ENCODE measurements at regions not wholly inside any gene's neighbourhood (a gene's known extent, or its start where the extent isn't known, plus 50 kb on each side); places are given as distances from the start of the nearest gene placed in this dataset.

DNA sequence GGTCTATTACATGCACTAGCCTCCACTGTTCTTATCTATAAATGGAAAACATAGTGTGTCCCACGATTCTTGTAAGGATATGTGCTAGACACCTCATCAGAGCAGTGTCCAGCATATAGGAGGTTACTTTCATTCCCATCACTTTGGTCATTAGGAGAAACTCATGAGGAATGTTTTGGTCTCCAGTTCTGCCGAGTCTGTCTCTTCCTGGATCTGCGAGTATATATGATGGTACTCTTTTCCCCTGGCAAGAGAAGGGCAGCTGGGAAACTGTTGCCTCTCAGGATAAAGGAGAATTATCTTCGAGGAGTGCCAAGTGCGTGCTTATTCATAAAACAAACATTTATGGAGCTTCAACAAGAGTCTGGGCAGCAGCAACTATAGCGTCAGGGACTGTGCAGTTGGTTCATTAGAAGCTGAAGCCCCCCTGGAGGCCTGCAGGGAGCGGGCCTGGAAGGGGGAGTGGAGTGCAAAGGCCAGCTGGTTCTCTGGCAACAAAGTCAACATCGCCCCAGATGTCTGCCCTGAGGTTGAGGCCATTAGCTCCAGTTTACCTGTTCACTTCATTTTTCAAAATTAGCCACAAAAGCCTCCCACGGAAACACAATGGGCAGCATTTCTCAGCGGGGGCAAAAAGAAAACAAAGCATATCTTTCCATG lies 811.9 kb downstream of the MAFB start:
- ATAC-seq (no peak), DNase-seq (no peak)
- H3K4me1 ChIP-seq (ENCODE audit: low read depth) = no peaks in the 10 kb centered on the region
- intact Hi-C loops (cut with DNase I, micrococcal nuclease) = no loop called here
- no peaks in the 10 kb centered on the region for H3K36me3 ChIP-seq (ENCODE audit: low read depth)
- no peaks in the 10 kb centered on the region for H3K9me3 ChIP-seq
- no peak overlapping the region for H3K4me3 ChIP-seq
- TF ChIP-seq CTCF (IDR thresholded peaks at IDR 0.05) = no peak

DNA sequence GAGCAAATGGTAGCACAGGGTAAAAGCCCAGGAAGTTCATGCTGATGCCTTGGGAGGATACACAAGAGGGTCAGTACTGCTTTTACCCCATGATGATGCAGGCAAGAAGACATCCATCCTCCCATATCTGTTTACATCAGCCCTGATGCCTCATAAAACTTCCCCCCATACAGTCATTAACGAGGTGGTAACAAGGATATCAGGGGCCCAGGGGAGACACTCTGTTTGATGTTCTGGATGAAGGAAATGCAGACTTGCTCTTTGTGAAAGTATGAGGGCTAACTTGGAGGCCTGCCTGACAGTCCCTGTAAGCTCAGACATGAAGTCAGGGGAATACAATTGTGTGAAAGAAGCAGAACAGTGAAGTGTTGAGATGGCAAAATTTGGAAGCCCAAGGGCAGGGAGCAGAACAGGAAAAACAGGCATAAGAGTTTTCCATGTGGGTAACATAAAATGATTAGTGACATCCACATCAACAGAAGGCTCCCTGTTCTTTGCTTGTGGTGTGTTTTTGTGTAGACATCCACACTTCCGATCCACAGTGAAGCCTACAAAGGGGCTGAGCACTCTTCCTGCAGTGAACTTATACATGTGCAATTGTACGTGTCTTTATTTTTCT lies 813.4 kb downstream of the MAFB start:
- DNase-seq = no peak
- intact Hi-C loops (cut with DNase I, micrococcal nuclease) = no loop called here
- ATAC-seq = no peak
- no peaks in the 10 kb centered on the region for H3K9me3 ChIP-seq
- H3K4me1 ChIP-seq (ENCODE audit: low read depth) = no peaks in the 10 kb centered on the region
- no peaks in the 10 kb centered on the region for H3K36me3 ChIP-seq (ENCODE audit: low read depth)
- no peak for TF ChIP-seq CTCF (IDR thresholded peaks at IDR 0.05)
- H3K4me3 ChIP-seq = no peak overlapping the region

- DNase-seq (peak; percentile 44 to 88 (median 59)), ATAC-seq (peak; percentile 86)
- no peak overlapping the region for H3K4me3 ChIP-seq
- intact Hi-C loops (cut with DNase I, micrococcal nuclease) = loop anchor here in 1 of 2 donors (5.0 kb wide), 1 partner anchor 607 kb away; no protein-coding TSS in a partner anchor
- no peaks in the 10 kb centered on the region for H3K9me3 ChIP-seq
- no peaks in the 10 kb centered on the region for H3K4me1 ChIP-seq (ENCODE audit: low read depth)
- peak; percentile 65 for TF ChIP-seq CTCF (IDR thresholded peaks at IDR 0.05)
- no peaks in the 10 kb centered on the region for H3K36me3 ChIP-seq (ENCODE audit: low read depth)
Measured at GRCh38 chr20:39874049-39874893, 814.8 kb downstream of the MAFB start.

DNA sequence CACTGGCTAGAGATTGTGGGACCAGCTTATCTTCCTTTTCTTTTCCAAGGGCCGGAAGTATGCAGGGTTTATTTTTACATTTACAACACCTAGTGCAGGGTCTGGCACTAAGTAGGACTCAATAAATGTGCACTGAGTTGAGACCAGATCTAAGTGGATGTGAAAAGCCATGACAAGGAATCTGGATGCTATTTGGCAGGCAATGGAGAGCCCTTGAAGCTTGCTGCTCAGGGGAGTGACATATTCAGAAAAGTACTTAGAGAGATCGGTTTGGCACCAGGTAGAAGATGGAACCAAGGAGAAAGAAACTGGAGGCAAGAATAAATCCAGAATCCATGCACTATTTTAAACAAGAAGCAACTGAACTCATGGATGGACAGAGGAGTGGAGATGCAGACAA lies 815.8 kb downstream of the MAFB start:
- ATAC-seq = no peak
- no peak for TF ChIP-seq CTCF (IDR thresholded peaks at IDR 0.05)
- no peak for DNase-seq
- Histone ChIP-seq H3K4me3 (no peak overlapping the region), H3K4me1 (ENCODE audit: low read depth) (no peaks in the 10 kb centered on the region), H3K36me3 (ENCODE audit: low read depth) (no peaks in the 10 kb centered on the region), H3K9me3 (no peaks in the 10 kb centered on the region)
- intact Hi-C loops (cut with DNase I, micrococcal nuclease) = loop anchor here in 1 of 2 donors (5.0 kb wide), 1 partner anchor 606 kb away; no protein-coding TSS in a partner anchor

GRCh38 chr20:39871013-39871412 lies 818.0 kb downstream of the MAFB start:
- no peaks in the 10 kb centered on the region for H3K4me1 ChIP-seq (ENCODE audit: low read depth)
- H3K4me3 ChIP-seq = no peak overlapping the region
- DNase-seq (no peak), ATAC-seq (no peak)
- no peaks in the 10 kb centered on the region for H3K9me3 ChIP-seq
- no peaks in the 10 kb centered on the region for H3K36me3 ChIP-seq (ENCODE audit: low read depth)
- intact Hi-C loops (cut with DNase I, micrococcal nuclease) = loop anchor here in 1 of 2 donors (5.0 kb wide), 1 partner anchor 604 kb away; no protein-coding TSS in a partner anchor
- TF ChIP-seq CTCF (IDR thresholded peaks at IDR 0.05) = no peak
